Ectodermal cell (in vitro differentiated cells): ENCODE measurements at regions not wholly inside any gene's neighbourhood (a gene's known extent, or its start where the extent isn't known, plus 50 kb on each side); places are given as distances from the start of the nearest gene placed in this dataset.

Source experiments
- H3K27ac ChIP-seq: 2 replicates; pipeline ENCODE4 v1.7.0; 2013; ENCODE audit warnings: mild to moderate bottlenecking, low read depth, low read length; ENCODE audit not compliant: insufficient read depth, poor library complexity, severe bottlenecking
- H3K27me3 ChIP-seq: 2 replicates; pipeline ENCODE4 v1.7.0; 2013; ENCODE audit warnings: mild to moderate bottlenecking, low read length; ENCODE audit not compliant: insufficient read depth, control insufficient read depth, poor library complexity, severe bottlenecking
- H3K36me3 ChIP-seq: one replicate; pipeline ENCODE4 v1.7.0; 2013; ENCODE audit warnings: low read length; ENCODE audit not compliant: control insufficient read depth, insufficient read depth
- H3K4me1 ChIP-seq: one replicate; pipeline ENCODE4 v1.7.0; 2013; ENCODE audit warnings: low read length; ENCODE audit not compliant: control insufficient read depth, insufficient read depth
- H3K4me3 ChIP-seq: 2 replicates; pipeline ENCODE4 v1.7.0; 2013; ENCODE audit warnings: low read depth, low read length, control low read depth; ENCODE audit not compliant: insufficient read depth
- H3K9me3 ChIP-seq: 2 replicates; pipeline ENCODE4 v1.7.0; 2013; ENCODE audit warnings: mild to moderate bottlenecking, low read length, moderate library complexity; ENCODE audit not compliant: control insufficient read depth
- WGBS, 2 experiments: methylation state at CpG; one replicate each; pipeline ENCODE4 v1.1.7; 2013; ENCODE audit warnings: missing lambda C conversion rate in 2 of 2; 5-methylcytosine and 5-hydroxymethylcytosine counted together

GRCh38 chr18:10365021-10365500, 89.4 kb upstream of the APCDD1 start:
- Histone ChIP-seq H3K4me3 (no peak overlapping the region), H3K9me3 (no peaks in the 10 kb centered on the region), H3K27ac (no peak overlapping the region), H3K36me3 (no peaks in the 10 kb centered on the region), H3K27me3 (no peaks in the 10 kb centered on the region), H3K4me1 (peaks cover 5% of the 10 kb centered on the region)
- WGBS, 2 experiments = 94 to 96% methylated on average over 1 of the region's 1 CpG

DNA sequence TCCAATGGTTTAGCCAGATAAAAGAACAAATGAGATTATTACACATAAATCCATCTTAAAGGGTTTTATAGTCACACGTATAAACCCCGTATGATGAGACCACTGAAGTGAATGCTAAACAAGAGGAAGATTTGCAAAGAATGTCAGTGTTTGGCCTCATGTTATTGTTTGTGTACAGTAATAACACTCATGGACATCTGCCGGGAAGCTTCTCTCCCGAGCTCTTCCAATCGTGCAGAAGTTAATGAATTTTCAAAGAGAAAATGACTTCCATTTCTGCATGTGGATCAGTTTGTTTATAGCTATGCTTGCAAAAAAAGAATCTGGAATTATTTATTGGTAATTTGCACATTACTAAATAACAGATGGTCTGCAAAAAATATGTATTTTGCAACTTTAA, 88.5 kb upstream of the APCDD1 start:
- Histone ChIP-seq H3K27ac (no peak overlapping the region), H3K36me3 (no peaks in the 10 kb centered on the region), H3K27me3 (no peaks in the 10 kb centered on the region), H3K4me3 (no peak overlapping the region), H3K9me3 (no peaks in the 10 kb centered on the region), H3K4me1 (peaks cover 5% of the 10 kb centered on the region)
- WGBS, 2 experiments = 91 to 98% methylated on average over 5 of the region's 5 CpGs

DNA sequence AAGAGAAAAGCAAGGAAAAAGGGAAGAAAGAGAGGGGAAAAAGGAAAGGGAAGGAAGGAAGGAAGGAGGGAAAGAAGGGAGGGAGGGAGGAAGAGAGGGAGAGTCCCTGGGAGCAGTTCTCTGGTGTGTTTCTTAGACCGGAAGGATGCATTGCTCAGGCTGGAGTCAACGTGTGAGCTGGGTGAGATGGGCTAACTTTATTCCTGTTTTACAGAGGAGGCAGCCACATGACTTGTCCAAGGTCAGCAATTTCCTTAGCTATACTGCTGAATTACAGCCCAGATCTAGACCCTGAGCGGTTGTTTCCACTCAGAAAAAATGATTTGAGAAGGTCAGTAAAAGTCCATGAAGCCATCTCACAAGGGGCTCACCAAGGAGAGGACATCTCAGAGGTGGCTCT, 86.6 kb upstream of the APCDD1 start:
- WGBS, 2 experiments = 91 to 94% methylated on average over 3 of the region's 3 CpGs
- Histone ChIP-seq H3K4me3 (no peak overlapping the region), H3K4me1 (peaks cover 5% of the 10 kb centered on the region), H3K27me3 (no peaks in the 10 kb centered on the region), H3K27ac (no peak overlapping the region), H3K36me3 (no peaks in the 10 kb centered on the region), H3K9me3 (no peaks in the 10 kb centered on the region)

GRCh38 chr18:10368456-10369453, 85.7 kb upstream of the APCDD1 start:
- no peak overlapping the region for H3K4me3 ChIP-seq
- H3K4me1 ChIP-seq = peaks cover 5% of the 10 kb centered on the region
- no peaks in the 10 kb centered on the region for H3K9me3 ChIP-seq
- no peaks in the 10 kb centered on the region for H3K36me3 ChIP-seq
- H3K27me3 ChIP-seq = no peaks in the 10 kb centered on the region
- H3K27ac ChIP-seq = no peak overlapping the region
- 79 to 80% methylated on average over 8 of the region's 8 CpGs for WGBS, 2 experiments

- Histone ChIP-seq H3K27ac (no peak overlapping the region), H3K9me3 (no peaks in the 10 kb centered on the region), H3K27me3 (no peaks in the 10 kb centered on the region), H3K4me1 (peaks cover 5% of the 10 kb centered on the region), H3K36me3 (no peaks in the 10 kb centered on the region), H3K4me3 (no peak overlapping the region)
- 92 to 94% methylated on average over 7 of the region's 7 CpGs for WGBS, 2 experiments
Measured at GRCh38 chr18:10370716-10371115, 83.7 kb upstream of the APCDD1 start.

DNA sequence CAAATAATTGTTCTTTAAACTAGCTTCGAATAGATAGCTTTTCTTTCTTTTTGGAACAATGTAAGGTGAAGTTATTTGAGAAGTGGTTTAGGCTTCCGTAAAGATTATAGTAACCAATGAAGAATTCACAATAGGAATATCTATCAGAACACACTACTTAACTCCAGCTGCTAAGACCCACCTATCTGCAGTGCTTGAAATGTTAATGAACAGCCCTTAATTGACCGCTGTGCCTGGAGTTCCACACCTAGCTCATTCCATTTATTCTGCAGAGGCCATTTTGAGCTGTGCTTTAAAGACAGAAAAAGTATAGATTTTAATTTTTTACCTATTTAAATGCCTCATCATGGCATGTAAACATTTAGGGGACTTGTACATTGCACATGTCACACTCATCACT, 83.3 kb upstream of the APCDD1 start:
- H3K9me3 ChIP-seq = no peaks in the 10 kb centered on the region
- no peak overlapping the region for H3K4me3 ChIP-seq
- no peaks in the 10 kb centered on the region for H3K27me3 ChIP-seq
- no peak overlapping the region for H3K27ac ChIP-seq
- H3K36me3 ChIP-seq = no peaks in the 10 kb centered on the region
- 86 to 93% methylated on average over 2 to 3 of the region's 3 CpGs for WGBS, 2 experiments
- peaks cover 5% of the 10 kb centered on the region for H3K4me1 ChIP-seq

- H3K36me3 ChIP-seq = no peaks in the 10 kb centered on the region
- H3K4me1 ChIP-seq = peaks cover 5% of the 10 kb centered on the region
- H3K4me3 ChIP-seq = no peak overlapping the region
- no peaks in the 10 kb centered on the region for H3K27me3 ChIP-seq
- no peaks in the 10 kb centered on the region for H3K9me3 ChIP-seq
- no peak overlapping the region for H3K27ac ChIP-seq
- WGBS, 2 experiments = 87 to 88% methylated on average over 10 of the region's 10 CpGs
Measured at GRCh38 chr18:10374195-10374594, 80.2 kb upstream of the APCDD1 start.

- peaks cover under 1% of the 10 kb centered on the region for H3K4me1 ChIP-seq
- H3K9me3 ChIP-seq = no peaks in the 10 kb centered on the region
- H3K4me3 ChIP-seq = no peak overlapping the region
- no peak overlapping the region for H3K27ac ChIP-seq
- 76 to 79% methylated on average over 16 of the region's 16 CpGs for WGBS, 2 experiments
- H3K27me3 ChIP-seq = no peaks in the 10 kb centered on the region
- H3K36me3 ChIP-seq = no peaks in the 10 kb centered on the region
Measured at GRCh38 chr18:10374636-10375293, 79.7 kb upstream of the APCDD1 start.

DNA sequence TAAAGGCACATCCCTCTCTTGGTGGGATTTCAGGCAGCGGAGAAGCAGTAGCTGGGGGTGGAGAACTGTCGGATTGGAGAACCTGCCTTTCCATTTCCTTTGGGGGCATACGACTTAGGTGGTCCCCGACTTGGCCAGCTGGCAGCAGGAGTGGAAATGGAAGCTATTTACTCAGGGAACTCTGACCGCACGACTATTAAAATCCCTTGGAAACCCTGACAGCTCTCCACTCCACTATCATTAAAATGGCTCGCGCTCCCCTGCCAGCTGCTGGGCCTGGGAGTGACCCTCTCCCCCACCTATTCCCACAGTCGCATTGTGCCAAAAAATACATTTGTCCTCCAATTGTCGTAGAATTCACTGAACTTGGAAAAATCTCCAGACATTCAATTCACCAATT, 77.7 kb upstream of the APCDD1 start:
- no peaks in the 10 kb centered on the region for H3K4me1 ChIP-seq
- H3K36me3 ChIP-seq = no peaks in the 10 kb centered on the region
- no peaks in the 10 kb centered on the region for H3K9me3 ChIP-seq
- WGBS, 2 experiments = 90% methylated on average over 10 of the region's 10 CpGs
- H3K27ac ChIP-seq = no peak overlapping the region
- H3K27me3 ChIP-seq = no peaks in the 10 kb centered on the region
- no peak overlapping the region for H3K4me3 ChIP-seq

DNA sequence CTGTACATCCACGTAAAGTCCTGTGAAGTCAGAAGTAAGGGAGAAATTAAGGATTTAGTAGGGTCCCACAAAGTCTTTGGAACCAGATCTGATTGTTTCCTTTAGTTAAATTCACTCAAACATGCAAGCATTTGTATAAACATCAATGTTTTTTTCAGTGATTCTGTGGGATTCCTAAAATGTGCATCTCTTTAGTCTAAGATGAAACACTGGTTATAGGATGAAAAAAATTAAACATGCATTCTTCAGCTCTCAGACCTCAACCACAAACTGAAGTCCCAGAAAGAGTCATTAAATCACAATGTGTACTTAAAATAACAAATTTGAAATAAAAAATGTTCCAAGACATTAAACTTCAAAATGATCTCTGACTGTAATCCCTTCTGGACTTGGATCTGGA, 76.5 kb upstream of the APCDD1 start:
- Histone ChIP-seq H3K9me3 (no peaks in the 10 kb centered on the region), H3K27ac (no peak overlapping the region), H3K4me1 (no peaks in the 10 kb centered on the region), H3K4me3 (no peak overlapping the region), H3K27me3 (no peaks in the 10 kb centered on the region), H3K36me3 (no peaks in the 10 kb centered on the region)
- WGBS, 2 experiments = 100% methylated on average over 1 of the region's 1 CpG
